ENCODE measurements at regions not wholly inside any gene's neighbourhood (a gene's known extent, or its start where the extent isn't known, plus 50 kb on each side); places are given as distances from the start of the nearest gene placed in this dataset.
"Not testable (repeated sequence)": the region's sequence is repeated elsewhere in the genome, so short reads cannot be mapped to it uniquely, and the experiment has no call there.

GRCh38 chr7:108627476-108628051, 57.9 kb downstream of the DNAJB9 start:
- no peak for DNase-seq

GRCh38 chr7:108628678-108629077, 59.0 kb downstream of the DNAJB9 start:
- no peak for DNase-seq

GRCh38 chr7:108629651-108630400, 60.2 kb downstream of the DNAJB9 start:
- no peak for DNase-seq

- DNase-seq: no peak
These were observed 64.4 kb downstream of the DNAJB9 start for GRCh38 chr7:108634036-108634435.

- no peak for DNase-seq
These were observed 64.9 kb downstream of the DNAJB9 start for GRCh38 chr7:108634535-108634934.

- DNase-seq: no peak
These were observed 67.5 kb downstream of the DNAJB9 start for GRCh38 chr7:108637049-108637621.

- DNase-seq: no peak
These were observed 72.5 kb downstream of the DNAJB9 start for GRCh38 chr7:108642126-108642525.

GRCh38 chr7:108643136-108643535, 73.5 kb downstream of the DNAJB9 start:
- no peak for DNase-seq

- no peak for DNase-seq
These were observed 79.3 kb downstream of the DNAJB9 start for GRCh38 chr7:108648989-108649388.

GRCh38 chr7:108650467-108650866, 80.8 kb downstream of the DNAJB9 start:
- no peak for DNase-seq

GRCh38 chr7:108652886-108653285, 83.2 kb downstream of the DNAJB9 start:
- DNase-seq: no peak

GRCh38 chr7:108653526-108653925, 83.9 kb downstream of the DNAJB9 start:
- DNase-seq: no peak

- not testable (repeated sequence) for DNase-seq
These were observed 87.6 kb downstream of the DNAJB9 start for GRCh38 chr7:108657140-108657726.

- DNase-seq: no peak
These were observed 89.6 kb downstream of the DNAJB9 start for GRCh38 chr7:108659261-108659660.

- DNase-seq: no peak
These were observed 90.2 kb downstream of the DNAJB9 start for GRCh38 chr7:108659867-108660266.

GRCh38 chr7:108660465-108660864, 90.8 kb downstream of the DNAJB9 start:
- no peak for DNase-seq

GRCh38 chr7:108662783-108663362, 93.2 kb downstream of the DNAJB9 start:
- no peak for DNase-seq

GRCh38 chr7:108663701-108664100, 94.0 kb downstream of the DNAJB9 start:
- DNase-seq: no peak

- no peak for DNase-seq
These were observed 97.5 kb downstream of the DNAJB9 start for GRCh38 chr7:108667216-108667615.

GRCh38 chr7:108669958-108670357, 100.3 kb downstream of the DNAJB9 start:
- DNase-seq: no peak

GRCh38 chr7:108673699-108674098, 104.0 kb downstream of the DNAJB9 start:
- DNase-seq: not testable (repeated sequence)

- DNase-seq: no peak
These were observed 115.0 kb downstream of the DNAJB9 start for GRCh38 chr7:108684629-108685028.

GRCh38 chr7:108686494-108686893, 116.8 kb downstream of the DNAJB9 start:
- no peak for DNase-seq

All from right kidney (tissue), 1 donor.